C4-2B (cell line): ENCODE measurements at regions not wholly inside any gene's neighbourhood (a gene's known extent, or its start where the extent isn't known, plus 50 kb on each side); places are given as distances from the start of the nearest gene placed in this dataset.

Experiments
- CTCF ChIP-seq: fragments of 450-650 bp; conservative IDR thresholded peaks from 2 replicates; pipeline ENCODE4 v1.5.1; 2017; ENCODE audit warnings: mild to moderate bottlenecking
- ZFX ChIP-seq: fragments of 450-650 bp; IDR thresholded peaks from 2 replicates; pipeline ENCODE4 v1.6.1; 2017

- TF ChIP-seq CTCF: no peak
- no peak for TF ChIP-seq ZFX
Observed at GRCh38 chr4:86432559-86433134, 72.8 kb upstream of the MAPK10 start.
